GM18499 (cell line): ENCODE measurements at regions not wholly inside any gene's neighbourhood (a gene's known extent, or its start where the extent isn't known, plus 50 kb on each side); places are given as distances from the start of the nearest gene placed in this dataset.

Experiments
- ATAC-seq: cut with Tn5 transposase; IDR thresholded peaks from one replicate; pipeline ENCODE4 v1.9.1; 2021; ENCODE audit warnings: moderate number of reproducible peaks; ENCODE audit not compliant: insufficient read depth, unreplicated experiment

- ATAC-seq: no peak
Measured at GRCh38 chr6:9461188-9461587, 953.7 kb downstream of the TFAP2A start.

GRCh38 chr6:9458424-9458823 lies 956.5 kb downstream of the TFAP2A start:
- no peak for ATAC-seq

GRCh38 chr6:9455864-9456658 lies 958.8 kb downstream of the TFAP2A start:
- ATAC-seq: no peak

- ATAC-seq: no peak
Measured at GRCh38 chr6:9439621-9440330, 975.1 kb downstream of the TFAP2A start.

- no peak for ATAC-seq
Measured at GRCh38 chr6:9437836-9438235, 977.0 kb downstream of the TFAP2A start.

GRCh38 chr6:9435281-9435680 lies 979.6 kb downstream of the TFAP2A start:
- no peak for ATAC-seq

- ATAC-seq: no peak
Measured at GRCh38 chr6:9431945-9432344, 982.9 kb downstream of the TFAP2A start.

GRCh38 chr6:9428421-9429172 lies 986.3 kb downstream of the TFAP2A start:
- ATAC-seq: no peak

- no peak for ATAC-seq
Measured at GRCh38 chr6:9422138-9422537, 986.8 kb upstream of the SLC35B3 start.

- no peak for ATAC-seq
Measured at GRCh38 chr6:9420316-9421015, 985.1 kb upstream of the SLC35B3 start.

- no peak for ATAC-seq
Measured at GRCh38 chr6:9417400-9417799, 982.1 kb upstream of the SLC35B3 start.

- no peak for ATAC-seq
Measured at GRCh38 chr6:9412951-9413559, 977.7 kb upstream of the SLC35B3 start.

GRCh38 chr6:9409126-9409525 lies 973.8 kb upstream of the SLC35B3 start:
- ATAC-seq: no peak

- ATAC-seq: no peak
Measured at GRCh38 chr6:9408402-9409117, 973.2 kb upstream of the SLC35B3 start.

GRCh38 chr6:9405825-9406224 lies 970.5 kb upstream of the SLC35B3 start:
- ATAC-seq: no peak

GRCh38 chr6:9405369-9405768 lies 970.0 kb upstream of the SLC35B3 start:
- ATAC-seq: no peak

- ATAC-seq: no peak
Measured at GRCh38 chr6:9404351-9405146, 969.2 kb upstream of the SLC35B3 start.

- no peak for ATAC-seq
Measured at GRCh38 chr6:9403736-9404135, 968.4 kb upstream of the SLC35B3 start.

- ATAC-seq: no peak
Measured at GRCh38 chr6:9401960-9402359, 966.6 kb upstream of the SLC35B3 start.
